K562 (cell line): ENCODE measurements at regions not wholly inside any gene's neighbourhood (a gene's known extent, or its start where the extent isn't known, plus 50 kb on each side); places are given as distances from the start of the nearest gene placed in this dataset.

Experiments
- ATAC-seq: fragments of 200-7000 bp; cut with Tn5 transposase; 3 replicates; pipeline ENCODE4 v1.9.1; 2020; ENCODE audit warnings: moderate library complexity
- BruUV-seq: library from RNA; stranded (reverse); fragments of 400-500 nt; replicated peaks from 2 replicates; lab custom pipeline; 2021; lab: Mats Ljungman, UMichigan
- CTCF ChIA-PET: fragments of 300-600 bp; formaldehyde crosslinking; extraction: SDS; loops from one replicate; lab custom pipeline; 2021; ENCODE audit warnings: low intra/inter-chr PET ratio; lab: Yijun Ruan, JAX
- POLR2A ChIA-PET: fragments of 300-600, 350-650 bp; sonication (Branson Sonifier 250); formaldehyde crosslinking; extraction: SDS; loops from one replicate; lab custom pipeline; 2021; ENCODE audit warnings: antibody characterized with exemption, inconsistent platforms; lab: Yijun Ruan, JAX
- DNase-seq, 4 experiments: peaks; one replicate each; pipeline versions ENCODE4 v3.0.0 to v3.0.0-alpha.2; 2011 to 2018; ENCODE audit warnings: low spot score in 3 of 4, mixed read lengths in 3 of 4; ENCODE audit errors: extremely low read depth in 1 of 4
- FAIRE-seq: peaks from 2 replicates; lab custom pipeline; 2011; peaks lifted over from hg19 to GRCh38; lab: Jason Lieb, UNC
- H2AFZ ChIP-seq: 2 replicates; pipeline ENCODE4 v1.6.0; 2011; ENCODE audit warnings: low read depth, low read length, control low read depth, inconsistent platforms
- H3K27ac ChIP-seq: fragments of 200-600 bp; 3 replicates; pipeline ENCODE4 v1.8.0; 2011; ENCODE audit warnings: low read depth, mild to moderate bottlenecking, control low read depth, inconsistent platforms, low read length, moderate library complexity, mixed read lengths; ENCODE audit errors: extremely low read depth
- H3K27me3 ChIP-seq, 2 experiments: fragments of 300-600 bp in 1 of 2; 2 replicates in 1 of 2; 3 replicates in 1 of 2; pipeline versions ENCODE4 v1.6.0 to v1.8.0; 2011; ENCODE audit warnings: inconsistent platforms in 2 of 2, low read length in 2 of 2, mild to moderate bottlenecking in 1 of 2, mixed read lengths in 1 of 2, moderate library complexity in 1 of 2; ENCODE audit not compliant: control insufficient read depth in 2 of 2, insufficient read depth in 2 of 2
- H3K36me3 ChIP-seq: fragments of 300-600 bp; 3 replicates; pipeline ENCODE4 v1.8.0; 2011; ENCODE audit warnings: mild to moderate bottlenecking, low read length, inconsistent platforms; ENCODE audit not compliant: control insufficient read depth, insufficient read depth
- H3K4me1 ChIP-seq, 2 experiments: fragments of 200-600 bp in 1 of 2; replicated peaks in 1 of 2; 2 replicates in 1 of 2; 3 replicates in 1 of 2; pipeline versions ENCODE4 v1.5.1 to v1.8.0; 2011; ENCODE audit warnings: inconsistent platforms in 2 of 2, low read length in 2 of 2, mild to moderate bottlenecking in 1 of 2, mixed read lengths in 1 of 2, moderate library complexity in 1 of 2; ENCODE audit not compliant: control insufficient read depth in 2 of 2, insufficient read depth in 2 of 2
- H3K4me2 ChIP-seq: 2 replicates; pipeline ENCODE4 v1.6.1; 2011; ENCODE audit warnings: low read length, control low read depth, inconsistent platforms, mixed read lengths; ENCODE audit not compliant: insufficient read depth
- H3K4me3 ChIP-seq: fragments of 200-600 bp; sonication (generic), shearing (Covaris generic); 2 replicates; pipeline ENCODE4 v1.5.1; 2016; ENCODE audit warnings: control low read depth, inconsistent platforms
- H3K79me2 ChIP-seq: fragments of 200-600 bp; 3 replicates; pipeline ENCODE4 v1.8.0; 2011; ENCODE audit warnings: low read length, inconsistent platforms; ENCODE audit not compliant: control insufficient read depth, insufficient read depth
- H3K9ac ChIP-seq, 2 experiments: 2 replicates each; pipeline versions ENCODE4 v1.6.0 to v1.6.1; 2011; ENCODE audit warnings: low read depth in 2 of 2, low read length in 2 of 2, control low read depth in 1 of 2, inconsistent platforms in 1 of 2, mild to moderate bottlenecking in 1 of 2, mixed read lengths in 1 of 2; ENCODE audit not compliant: insufficient read depth in 1 of 2
- H3K9me1 ChIP-seq: one replicate; pipeline ENCODE4 v1.6.0; 2011; ENCODE audit warnings: inconsistent platforms, mild to moderate bottlenecking, low read length, moderate library complexity; ENCODE audit not compliant: control insufficient read depth, insufficient read depth
- H3K9me3 ChIP-seq: replicated peaks from 2 replicates; pipeline ENCODE4 v1.5.1; 2011; ENCODE audit warnings: low read depth, low read length, inconsistent platforms; ENCODE audit not compliant: control insufficient read depth, insufficient read depth
- H4K20me1 ChIP-seq: replicated peaks from 2 replicates; pipeline ENCODE4 v1.6.1; 2011; ENCODE audit warnings: low read length, inconsistent platforms, mixed read lengths; ENCODE audit not compliant: control insufficient read depth, insufficient read depth
- BMI1 ChIP-seq: fragments of 150-350 bp; IDR thresholded peaks from 2 replicates; pipeline ENCODE4 v1.6.1; 2014; ENCODE audit warnings: low read length
- CBFA2T2 ChIP-seq: fragments of 450-650 bp; conservative IDR thresholded peaks from 2 replicates; pipeline ENCODE4 v1.6.1; 2017; ENCODE audit warnings: mild to moderate bottlenecking
- CC2D1A ChIP-seq: fragments of 450-650 bp; IDR thresholded peaks from 2 replicates; pipeline ENCODE4 v1.6.1; 2017; ENCODE audit warnings: mild to moderate bottlenecking
- IRF2 ChIP-seq: sonication (generic); formaldehyde crosslinking; IDR thresholded peaks from 2 replicates; pipeline ENCODE4 v1.8.1; 2022; ENCODE audit warnings: mild to moderate bottlenecking, missing genetic modification reagents
- NR2F6 ChIP-seq: fragments of 450-650 bp; formaldehyde crosslinking; IDR thresholded peaks from 2 replicates; pipeline ENCODE4 v1.4.0; 2020; ENCODE audit warnings: mild to moderate bottlenecking
- NUFIP1 ChIP-seq: fragments of 450-650 bp; IDR thresholded peaks from 2 replicates; pipeline ENCODE4 v1.6.1; 2018; ENCODE audit not compliant: partially characterized antibody
- RCOR1 ChIP-seq, 2 experiments: IDR thresholded peaks; 2 replicates each; pipeline ENCODE4 v1.6.1; 2012; ENCODE audit warnings: low read depth in 2 of 2, low read length in 2 of 2, borderline replicate concordance in 1 of 2, improper control_type of control experiment in 1 of 2
- SREBF1 ChIP-seq: fragments of 150-350 bp; IDR thresholded peaks from 2 replicates; pipeline ENCODE4 v1.6.1; 2014; ENCODE audit warnings: antibody characterized with exemption, low read depth, low read length, borderline replicate concordance
- ZNF644 ChIP-seq: fragments of 200-800 bp; sonication (Bioruptor generic); IDR thresholded peaks from 2 replicates; pipeline ENCODE4 v1.6.1; 2016; ENCODE audit warnings: low read depth, missing genetic modification characterization, missing compliant biosample characterization
- in situ Hi-C: fragments of 300-500 bp; cut with MboI; formaldehyde crosslinking; loops from 4 replicates; pipeline ENCODE4 v1.15.0; 2018; ENCODE audit warnings: inconsistent platforms, mixed read lengths
- intact Hi-C: fragments of 100-400 bp; cut with micrococcal nuclease; formaldehyde crosslinking; loops from 2 replicates; pipeline ENCODE4 v1.14.2; 2022
- TF ChIP-seq, protein P1 (sequence below), 2 experiments: fragments of 450-650 bp in 1 of 2; sonication (generic) in 1 of 2; formaldehyde crosslinking in 1 of 2; IDR thresholded peaks in 1 of 2; conservative IDR thresholded peaks in 1 of 2; 2 replicates each; pipeline versions ENCODE4 v1.6.1 to v1.8.1; 2016 to 2023; ENCODE audit warnings: mild to moderate bottlenecking in 2 of 2, moderate library complexity in 2 of 2, inconsistent platforms in 1 of 2, missing genetic modification reagents in 1 of 2
- TF ChIP-seq, protein P2 (sequence below): fragments of 250-450 bp; sonication (Bioruptor Pico); IDR thresholded peaks from 2 replicates; pipeline ENCODE4 v1.8.0; 2022; ENCODE audit warnings: inconsistent platforms, mild to moderate bottlenecking, moderate library complexity, borderline replicate concordance

DNA sequence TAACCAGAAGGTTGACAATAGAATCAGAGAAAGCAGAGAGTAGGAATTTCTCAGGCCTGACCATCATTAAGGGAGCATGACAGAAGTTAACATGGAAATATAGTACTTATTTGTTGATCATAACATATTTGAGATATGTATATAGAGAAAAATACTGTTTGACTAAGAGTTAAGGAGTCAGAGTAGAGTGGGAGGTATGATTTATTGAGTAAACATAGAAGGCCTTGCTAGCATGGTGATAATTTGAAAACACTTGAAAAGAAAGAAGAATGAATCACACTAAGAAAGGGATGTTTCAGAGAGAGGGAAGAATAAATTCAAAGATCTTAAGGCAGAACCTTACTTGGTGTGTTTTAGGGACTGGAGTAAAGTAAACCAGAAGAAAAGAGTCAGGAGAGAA is 437.2 kb upstream of the TECRL start:
- intact Hi-C loops: no loop called here
- Histone ChIP-seq H2AFZ (no peak overlapping the region), H3K79me2 (no peaks in the 10 kb centered on the region), H4K20me1 (no peaks in the 10 kb centered on the region), H3K9me1 (no peaks in the 10 kb centered on the region), H3K9me3 (no peaks in the 10 kb centered on the region), H3K9ac (no peak overlapping the region), H3K4me3 (no peak overlapping the region), H3K4me1 (no peaks in the 10 kb centered on the region), H3K4me2 (no peak overlapping the region), H3K36me3 (no peaks in the 10 kb centered on the region), H3K27me3 (no peaks in the 10 kb centered on the region), H3K27ac (no peak overlapping the region)
- ATAC-seq (no peak), DNase-seq (no peak), FAIRE-seq (no peak)
- BruUV-seq: no TSS peak
- ChIA-PET CTCF (no interaction called here), POLR2A (no interaction called here)
- in situ Hi-C loops: no loop called here
- TF ChIP-seq BMI1 (no peak), RCOR1 (IDR thresholded peaks at IDR 0.05; ENCODE audit: borderline replicate concordance in 1 of 2, low read depth in 2 of 2, low read length in 2 of 2) (no peak), CBFA2T2 (no peak), CC2D1A (no peak), IRF2 (CRISPR knock-in tag) (no peak), NR2F6 (CRISPR knock-in tag) (no peak), NUFIP1 (no peak), SREBF1 (no peak), ZNF644 (tag) (no peak)
- TF ChIP-seq, protein P1, sequence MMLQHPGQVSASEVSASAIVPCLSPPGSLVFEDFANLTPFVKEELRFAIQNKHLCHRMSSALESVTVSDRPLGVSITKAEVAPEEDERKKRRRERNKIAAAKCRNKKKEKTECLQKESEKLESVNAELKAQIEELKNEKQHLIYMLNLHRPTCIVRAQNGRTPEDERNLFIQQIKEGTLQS (IDR thresholded peaks at IDR 0.05): no peak
- TF ChIP-seq, protein P1 (CRISPR knock-in tag; conservative IDR thresholded peaks at IDR 0.05): no peak
- TF ChIP-seq, protein P2, sequence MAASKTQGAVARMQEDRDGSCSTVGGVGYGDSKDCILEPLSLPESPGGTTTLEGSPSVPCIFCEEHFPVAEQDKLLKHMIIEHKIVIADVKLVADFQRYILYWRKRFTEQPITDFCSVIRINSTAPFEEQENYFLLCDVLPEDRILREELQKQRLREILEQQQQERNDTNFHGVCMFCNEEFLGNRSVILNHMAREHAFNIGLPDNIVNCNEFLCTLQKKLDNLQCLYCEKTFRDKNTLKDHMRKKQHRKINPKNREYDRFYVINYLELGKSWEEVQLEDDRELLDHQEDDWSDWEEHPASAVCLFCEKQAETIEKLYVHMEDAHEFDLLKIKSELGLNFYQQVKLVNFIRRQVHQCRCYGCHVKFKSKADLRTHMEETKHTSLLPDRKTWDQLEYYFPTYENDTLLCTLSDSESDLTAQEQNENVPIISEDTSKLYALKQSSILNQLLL (CRISPR knock-in tag): no peak
